ENCODE measurements at regions not wholly inside any gene's neighbourhood (a gene's known extent, or its start where the extent isn't known, plus 50 kb on each side); places are given as distances from the start of the nearest gene placed in this dataset.

GRCh38 chrX:140177821-140178220 is 212.5 kb upstream of the CXorf66 start:
- TF ChIP-seq CTCF (IDR thresholded peaks at IDR 0.05): no peak
- TF ChIP-seq POLR2AphosphoS5 (IDR thresholded peaks at IDR 0.05; ENCODE audit: low read depth, low read length): no peak
